GM19043 (cell line): ENCODE measurements at regions not wholly inside any gene's neighbourhood (a gene's known extent, or its start where the extent isn't known, plus 50 kb on each side); places are given as distances from the start of the nearest gene placed in this dataset.

ENCODE experiments used
- ATAC-seq: cut with Tn5 transposase; IDR thresholded peaks from one replicate; pipeline ENCODE4 v1.9.1; 2021; ENCODE audit warnings: low read depth; ENCODE audit not compliant: unreplicated experiment

DNA sequence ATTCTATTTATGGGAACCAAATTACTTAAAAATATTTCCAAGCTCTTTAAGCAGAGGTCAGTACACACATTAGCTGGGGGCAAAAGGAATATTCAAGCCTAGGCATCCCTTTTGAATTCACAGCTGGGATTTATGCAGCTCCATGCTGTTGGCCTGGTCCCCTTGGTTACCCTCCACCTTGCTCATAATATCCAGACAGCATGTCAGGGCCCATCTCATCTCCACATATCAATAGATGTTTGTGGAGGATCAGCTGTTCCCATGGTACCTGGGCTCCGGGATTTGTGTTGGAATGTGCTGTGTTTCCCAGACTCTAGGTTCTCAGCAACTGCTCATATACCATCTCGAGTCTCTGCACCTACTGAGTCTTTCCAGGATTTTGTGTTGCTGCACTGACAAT lies 534.8 kb downstream of the BMP2 start:
- no peak for ATAC-seq

DNA sequence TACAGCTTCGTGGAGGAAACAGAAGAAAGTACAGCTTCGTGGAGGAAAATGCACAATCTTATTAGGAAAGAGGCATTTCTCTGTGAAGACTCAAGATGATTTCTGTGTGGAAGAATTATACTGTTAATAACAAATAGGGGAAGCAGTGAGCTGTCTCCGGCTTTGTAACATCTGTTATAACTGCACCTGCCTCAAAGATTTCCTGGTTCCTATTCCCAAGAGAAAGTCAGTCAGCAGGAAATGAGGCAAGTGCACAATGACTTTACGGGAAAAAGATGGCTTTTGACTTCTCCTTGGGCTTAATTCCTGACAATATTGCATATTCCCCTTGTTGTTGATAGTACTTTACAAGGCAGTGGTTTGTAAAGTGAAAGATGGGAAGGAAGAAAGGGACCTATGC lies 538.5 kb downstream of the BMP2 start:
- no peak for ATAC-seq

DNA sequence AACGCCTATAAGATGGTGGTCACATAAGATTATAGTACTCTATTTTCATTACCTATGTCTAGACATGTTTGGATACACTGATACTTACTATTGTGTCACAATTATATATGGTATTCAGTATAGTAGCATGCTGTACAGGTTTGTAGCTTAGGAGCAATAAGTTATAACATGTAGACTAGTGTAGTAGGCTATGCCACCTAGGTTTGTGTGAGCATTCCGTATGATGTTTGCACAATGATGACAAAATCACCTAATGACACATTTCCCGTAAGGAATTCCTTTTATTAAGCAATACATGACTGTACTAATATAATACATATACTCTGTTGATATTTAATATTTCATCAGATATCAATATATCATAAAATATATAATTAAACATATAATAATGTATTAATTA lies 540.7 kb downstream of the BMP2 start:
- ATAC-seq, result no peak

DNA sequence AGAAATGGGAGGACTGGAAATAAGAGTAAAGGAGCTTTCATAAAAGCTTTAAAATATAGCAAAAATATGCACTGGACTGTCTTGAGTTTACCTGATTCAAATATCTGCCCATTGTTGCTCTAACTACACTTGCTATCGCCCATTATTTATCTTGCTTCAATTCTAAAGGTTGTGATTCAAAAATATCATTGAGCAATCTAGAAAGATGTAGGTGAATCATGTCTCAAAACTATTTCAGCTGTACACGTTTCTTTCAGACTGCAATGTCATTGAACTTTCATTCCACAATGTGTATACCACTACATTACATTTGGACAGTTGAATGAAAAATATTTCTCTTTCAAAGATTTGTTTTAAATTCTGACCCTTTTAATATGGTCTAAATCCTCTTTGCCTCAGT lies 545.6 kb downstream of the BMP2 start:
- no peak for ATAC-seq

DNA sequence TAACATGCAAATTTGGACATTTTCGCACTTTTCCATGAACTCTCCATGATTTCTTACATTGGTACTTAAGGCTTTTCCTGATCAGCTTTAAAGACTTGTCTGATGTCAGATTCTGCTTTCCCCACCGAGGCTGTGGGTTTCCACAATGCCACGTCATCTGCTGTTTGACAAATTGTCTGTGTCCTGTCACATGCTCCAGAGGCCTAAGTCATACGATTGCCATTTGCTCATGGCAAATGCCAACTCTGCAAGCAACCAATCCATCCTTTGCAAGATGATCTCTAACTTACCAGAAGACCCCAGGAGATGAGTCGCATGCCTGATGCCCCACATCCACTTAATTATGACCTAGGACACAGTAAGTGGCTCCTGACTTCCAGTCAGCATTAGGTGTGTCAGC lies 556.5 kb downstream of the BMP2 start:
- no peak for ATAC-seq

DNA sequence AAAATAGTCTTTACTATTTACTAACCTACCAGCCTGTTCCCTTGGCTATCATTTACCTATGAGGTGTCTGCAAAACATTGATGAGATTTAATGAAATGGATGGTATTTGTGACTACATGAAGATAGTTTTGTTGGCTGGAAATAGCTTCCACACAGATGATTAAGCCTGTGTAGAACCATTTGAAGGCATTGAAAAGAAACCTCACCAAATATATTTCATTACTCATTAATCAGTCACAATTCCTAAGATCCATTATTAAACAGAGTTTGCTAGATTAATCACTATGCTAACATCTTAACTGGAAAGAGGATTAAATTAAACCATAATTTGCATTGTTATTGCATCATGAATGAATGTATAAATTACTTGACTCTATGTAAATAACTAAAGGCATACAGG lies 560.3 kb downstream of the BMP2 start:
- no peak for ATAC-seq

DNA sequence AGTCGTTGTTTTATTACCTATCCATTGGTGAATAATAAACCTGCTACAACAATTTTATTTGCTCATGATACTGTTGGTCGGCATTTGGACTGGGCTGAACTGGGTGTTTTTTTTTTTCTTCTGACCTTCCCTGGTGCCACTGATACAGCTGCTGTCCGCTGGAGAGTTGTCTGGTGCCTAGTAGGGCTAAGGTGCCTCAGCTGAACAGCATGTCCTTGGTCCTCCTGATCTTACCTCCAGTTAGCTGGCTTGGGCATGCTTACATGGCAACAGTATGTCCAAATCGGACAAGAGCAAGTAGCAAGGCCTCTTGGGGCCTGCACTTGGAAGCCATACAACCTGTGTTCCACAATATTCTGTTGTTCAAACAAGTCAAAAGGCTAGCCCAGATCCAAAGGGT lies 563.4 kb downstream of the BMP2 start:
- no peak for ATAC-seq

DNA sequence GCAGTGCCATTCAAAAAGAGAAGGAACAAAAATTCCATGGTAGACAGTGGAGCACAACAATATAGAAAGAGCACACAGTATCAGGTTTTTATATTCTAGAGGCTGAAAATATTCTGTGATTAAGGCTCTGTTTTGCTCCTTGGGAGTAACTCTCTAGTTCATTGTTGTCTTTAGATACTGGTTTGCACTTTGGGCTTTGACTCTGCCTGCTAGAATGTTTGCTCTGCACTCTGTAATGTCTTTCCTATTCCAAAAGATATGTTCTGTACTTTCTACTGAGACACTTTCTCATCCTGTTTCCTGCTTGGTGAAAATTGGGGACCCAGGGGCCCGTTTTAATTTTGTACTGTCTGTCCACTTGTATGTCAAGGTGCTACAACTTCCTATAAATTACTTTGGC lies 564.7 kb downstream of the BMP2 start:
- no peak for ATAC-seq

DNA sequence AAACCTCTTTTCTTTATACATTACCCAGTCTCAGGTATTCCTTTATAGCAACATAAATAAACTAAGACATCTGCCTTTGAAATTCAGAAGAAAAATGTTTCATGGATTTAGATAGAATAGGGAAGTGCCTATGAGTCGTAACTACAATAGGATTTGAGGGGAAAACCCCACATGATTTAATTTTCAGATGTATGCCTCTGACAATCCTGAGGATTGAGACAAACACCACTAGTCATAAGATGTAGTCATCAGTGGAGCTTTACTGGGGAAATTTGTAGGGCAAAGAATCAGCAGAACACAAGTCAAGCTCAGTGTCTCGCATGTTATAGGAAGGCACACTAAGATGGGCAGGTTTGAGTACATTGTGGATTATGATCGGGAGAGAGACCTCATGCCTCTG lies 566.4 kb downstream of the BMP2 start:
- no peak for ATAC-seq

DNA sequence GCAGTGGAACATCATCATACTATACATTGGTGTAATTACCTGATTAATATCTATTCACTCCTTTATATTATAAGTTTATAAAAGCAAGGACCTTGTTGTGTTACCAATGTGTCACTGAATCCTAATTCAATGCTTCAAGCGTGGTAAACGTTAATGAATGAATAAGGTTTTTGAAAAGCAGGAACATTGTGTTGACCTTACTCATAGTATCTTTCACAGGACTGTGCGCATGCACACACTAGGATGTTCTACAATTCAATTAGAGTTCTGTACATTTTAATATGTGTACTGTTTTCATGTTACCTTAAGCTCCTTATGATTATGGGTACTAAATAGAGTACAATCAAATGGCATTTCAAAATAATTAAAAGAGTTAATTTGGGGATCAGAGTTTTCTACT lies 578.5 kb downstream of the BMP2 start:
- ATAC-seq, result no peak

DNA sequence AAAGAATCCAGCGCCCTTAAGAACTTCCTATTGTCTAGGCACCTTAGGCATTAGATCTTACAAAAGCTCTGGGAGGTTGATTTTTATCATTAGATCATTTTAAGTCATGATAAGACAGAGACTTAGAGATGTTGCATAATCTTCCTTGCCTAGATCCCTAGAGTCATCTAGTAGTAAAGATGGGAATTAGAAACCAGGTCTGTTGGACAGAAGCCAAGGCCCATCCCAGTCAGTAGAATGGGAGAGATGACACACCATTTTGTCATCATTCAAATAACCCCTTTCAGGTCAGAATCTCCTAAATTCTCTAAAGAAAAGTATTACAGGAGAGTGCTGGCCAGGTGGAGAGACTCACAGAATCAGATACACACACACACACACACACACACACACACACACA lies 579.1 kb downstream of the BMP2 start:
- no peak for ATAC-seq

DNA sequence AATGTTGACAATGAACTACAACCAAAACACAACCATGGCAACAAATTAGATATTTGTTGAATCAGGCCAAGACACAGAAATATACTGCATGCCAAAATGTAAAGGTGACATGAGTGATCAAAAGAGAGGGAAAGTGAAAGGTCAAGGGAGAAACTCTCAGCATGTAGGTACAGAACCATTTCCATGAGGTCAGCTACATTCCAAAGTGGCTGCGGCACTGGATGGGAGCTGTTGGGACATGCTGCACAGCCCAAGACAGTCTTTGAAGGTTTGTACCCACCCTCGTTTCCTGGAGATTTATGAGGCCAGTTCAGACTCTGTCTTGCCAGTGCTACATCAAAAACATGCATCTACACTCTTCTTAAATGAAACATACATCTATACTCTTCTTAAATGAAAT lies 579.9 kb downstream of the BMP2 start:
- ATAC-seq, result no peak

DNA sequence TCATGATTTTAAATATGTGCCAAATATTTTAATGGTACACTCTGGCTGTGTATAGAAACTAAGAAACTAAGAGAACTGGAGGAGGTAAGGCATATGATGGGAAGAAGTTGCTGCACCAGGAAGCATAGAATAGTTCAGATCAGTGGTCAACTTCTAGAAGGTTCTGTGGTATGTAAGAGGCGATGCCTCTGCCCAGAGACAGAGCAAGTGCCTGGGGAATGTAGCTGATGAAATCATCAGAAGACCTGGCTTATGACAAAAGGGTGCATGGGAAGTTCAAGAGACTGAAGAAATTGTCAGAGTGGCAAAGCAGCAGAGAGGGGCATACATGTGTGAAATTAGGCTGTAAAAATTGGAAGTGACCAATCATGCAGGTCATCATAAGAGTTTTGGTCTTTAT lies 580.8 kb downstream of the BMP2 start:
- no peak for ATAC-seq

DNA sequence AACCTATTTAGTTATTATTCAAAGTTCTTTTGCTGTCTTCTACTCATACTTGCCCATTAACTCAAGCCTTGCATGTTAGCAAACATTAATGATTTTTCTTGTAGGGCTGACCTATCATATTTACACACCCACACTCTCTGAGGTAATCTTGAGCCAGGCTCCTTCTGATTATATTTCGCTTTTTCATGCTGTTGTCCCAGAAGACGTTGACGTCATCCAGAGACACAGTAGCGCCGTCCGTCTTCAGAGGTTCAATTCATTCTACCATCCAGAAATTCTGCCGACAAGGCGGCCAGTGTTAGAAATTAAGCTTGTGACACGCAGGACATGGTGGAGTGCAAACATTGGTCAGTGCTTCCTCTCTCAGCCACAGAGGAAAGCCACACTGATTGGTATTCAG lies 584.7 kb downstream of the BMP2 start:
- ATAC-seq, result no peak

DNA sequence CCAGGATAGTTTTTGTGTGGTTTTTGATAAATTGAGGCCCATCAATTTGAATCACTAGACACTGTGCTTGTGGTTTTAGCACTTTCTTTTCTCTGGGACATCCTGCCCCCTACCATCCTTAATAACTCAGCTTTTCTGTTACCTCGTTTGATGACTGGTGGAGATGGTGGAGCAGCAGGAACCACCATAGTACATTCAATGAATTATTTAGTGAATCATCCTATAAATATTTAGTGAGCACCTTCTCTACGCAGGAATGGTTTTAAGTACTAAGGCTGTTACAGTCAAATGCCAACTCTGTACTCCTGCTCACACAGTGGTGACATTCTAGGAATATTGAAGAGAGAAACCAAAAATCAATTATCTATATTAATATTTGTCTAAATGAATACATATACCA lies 585.2 kb downstream of the HAO1 start:
- ATAC-seq, result no peak

DNA sequence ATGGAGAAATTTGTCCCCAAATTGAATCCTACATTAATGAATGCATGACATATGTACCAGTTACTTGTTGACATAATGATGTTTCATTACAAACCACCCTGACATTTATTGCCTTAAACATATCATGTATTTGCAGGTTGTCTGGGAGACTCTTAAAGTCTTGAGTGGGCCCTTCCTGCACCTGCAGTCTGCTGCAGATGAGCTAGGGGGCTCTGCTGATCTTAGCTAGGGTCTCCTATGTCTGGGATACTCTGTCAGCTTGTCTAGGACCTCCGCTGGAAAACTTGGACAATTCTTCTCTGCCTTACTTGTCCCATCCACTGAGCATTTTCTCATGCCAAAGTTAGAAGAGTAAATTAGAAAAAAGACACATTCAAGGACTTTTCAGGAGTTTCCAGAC lies 581.6 kb downstream of the HAO1 start:
- ATAC-seq, result no peak

DNA sequence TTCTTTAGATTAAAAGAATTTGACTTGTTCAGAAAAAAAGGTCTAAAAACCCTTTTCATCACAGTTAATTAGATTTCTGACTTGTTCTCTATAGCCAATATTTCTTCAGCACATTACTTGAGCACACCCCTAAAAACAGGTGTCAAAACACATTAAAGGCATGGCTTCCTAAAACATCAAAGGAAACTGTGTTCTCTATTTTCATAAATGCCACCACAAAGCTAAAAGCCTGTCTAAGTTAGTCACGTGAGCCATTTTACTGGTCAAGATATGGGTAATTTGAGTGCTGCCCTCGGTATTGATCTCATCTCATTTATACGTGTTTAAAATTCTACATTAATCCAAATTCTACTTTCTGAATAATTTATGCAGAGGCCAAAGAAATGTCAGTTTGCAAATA lies 580.5 kb downstream of the HAO1 start:
- ATAC-seq, result no peak

DNA sequence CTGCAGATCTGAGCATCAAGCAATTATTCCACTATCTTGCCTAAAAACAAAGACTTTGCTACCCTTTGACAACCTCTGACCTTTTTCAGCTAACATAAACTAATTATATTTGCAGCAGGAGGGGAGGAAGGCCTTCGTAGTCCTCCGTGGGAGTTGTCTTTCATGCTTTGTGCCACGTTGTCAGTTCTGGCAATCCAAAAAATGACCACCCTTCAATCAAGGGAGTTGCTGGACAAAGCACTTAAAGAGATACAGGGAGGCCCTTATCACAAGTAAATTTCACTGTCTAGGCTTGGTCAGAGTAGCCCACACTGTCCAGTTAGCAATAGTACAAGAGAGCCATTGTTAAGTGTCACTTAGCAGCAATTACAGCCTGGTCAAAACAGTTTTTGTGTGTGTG lies 578.9 kb downstream of the HAO1 start:
- no peak for ATAC-seq

DNA sequence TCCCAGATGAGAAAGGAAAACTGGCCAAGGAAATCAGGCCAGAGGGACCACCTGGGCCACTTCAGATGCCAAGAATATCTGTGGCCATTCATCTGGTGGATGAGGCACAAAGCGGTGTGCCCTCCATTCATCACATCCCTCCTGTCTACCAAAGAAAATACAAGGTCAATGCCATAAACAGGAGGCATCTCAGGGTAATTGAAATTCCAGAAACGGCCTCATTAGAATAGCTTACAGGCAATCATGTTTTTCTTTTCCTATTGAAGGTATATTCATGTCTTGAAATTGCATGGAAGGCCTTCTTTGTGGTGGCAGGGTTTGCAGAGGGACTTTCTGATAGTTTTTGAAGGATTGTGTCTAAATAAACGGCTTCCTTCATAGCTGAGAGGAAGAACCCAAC lies 578.3 kb downstream of the HAO1 start:
- no peak for ATAC-seq

DNA sequence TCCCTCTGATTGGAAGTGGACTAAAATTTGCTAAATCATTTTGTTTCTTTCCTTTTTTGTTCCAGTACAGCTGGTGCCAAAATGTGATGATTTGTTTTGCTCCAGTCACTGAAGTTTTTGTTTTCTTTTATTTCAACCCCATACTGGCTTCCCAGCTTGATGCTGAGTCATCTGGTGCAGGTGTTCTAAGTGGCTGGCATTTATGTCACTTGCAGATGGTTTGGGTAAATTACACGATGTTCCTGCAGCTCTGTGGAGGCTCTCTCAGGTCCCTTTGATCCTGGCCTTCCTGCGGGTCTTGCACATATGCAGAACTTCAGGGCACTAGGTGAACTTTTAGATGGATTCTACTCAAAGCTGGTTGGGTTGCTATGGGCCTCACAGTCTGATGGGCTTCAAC lies 577.7 kb downstream of the HAO1 start:
- no peak for ATAC-seq

DNA sequence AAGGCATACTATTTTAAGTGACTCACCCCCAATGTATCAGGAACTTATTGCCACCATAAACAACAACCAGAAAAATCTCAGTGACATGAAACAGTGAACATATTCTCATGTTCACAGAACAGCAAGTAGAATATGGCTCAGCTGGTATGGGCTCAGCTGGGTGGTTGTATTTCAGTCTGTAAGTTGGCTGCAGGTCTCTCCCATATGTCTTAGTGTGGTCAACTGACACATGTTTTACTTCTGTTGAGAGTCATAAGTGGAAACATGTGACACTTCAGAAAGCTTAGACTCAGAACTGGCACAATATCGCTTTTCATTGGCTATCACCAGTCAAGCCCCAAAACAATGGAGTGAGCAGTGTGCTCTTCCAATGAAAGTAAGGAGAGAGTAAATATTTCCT lies 574.1 kb downstream of the HAO1 start:
- no peak for ATAC-seq

DNA sequence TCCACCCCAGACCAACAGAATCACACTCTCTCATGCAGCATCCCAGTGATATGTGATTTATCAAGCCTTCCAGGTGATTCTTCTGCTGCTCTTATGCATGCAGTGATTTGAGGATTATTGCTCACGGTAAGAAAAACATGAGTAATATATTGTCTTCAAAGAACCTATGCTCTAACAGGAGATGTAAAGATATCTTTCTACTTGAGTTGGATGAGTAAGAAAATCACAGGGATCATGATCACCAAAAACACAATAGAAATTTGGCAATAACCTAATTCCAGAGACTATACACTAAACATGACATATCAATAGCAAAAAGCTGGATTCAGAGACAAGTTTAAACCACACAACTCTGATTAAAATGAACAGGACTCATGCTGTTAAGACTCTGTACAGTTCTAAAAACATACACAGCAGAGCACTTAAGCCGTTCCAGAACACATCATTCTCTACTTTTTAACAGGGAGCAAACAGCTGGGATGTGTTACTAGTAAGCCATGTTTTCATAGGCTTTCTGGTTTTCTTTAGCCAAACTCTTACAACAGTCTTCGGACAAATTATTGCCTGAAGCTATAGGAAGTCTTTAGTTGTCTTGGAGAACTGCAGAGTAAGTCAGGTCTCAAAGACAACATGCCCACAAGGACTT lies 568.6 kb downstream of the HAO1 start:
- ATAC-seq, result no peak

DNA sequence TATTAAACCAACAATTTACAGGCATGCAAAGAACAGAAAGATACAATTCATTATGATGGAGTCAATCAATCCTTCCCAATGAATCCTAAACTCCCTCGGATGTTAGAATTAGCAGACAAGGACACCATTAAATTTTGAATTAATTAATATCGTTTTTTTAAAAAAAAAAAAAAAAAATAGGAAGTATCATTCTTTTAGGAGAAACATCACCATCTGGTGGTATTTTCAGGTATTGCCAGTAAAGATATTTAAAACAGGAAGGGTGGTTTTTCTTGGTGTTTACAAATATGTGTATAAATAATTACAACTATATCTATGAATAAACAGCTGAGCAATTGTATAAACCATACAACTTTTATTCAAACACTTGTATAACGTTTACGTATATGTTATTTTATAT lies 564.4 kb downstream of the HAO1 start:
- no peak for ATAC-seq
